NCI-H2107 treated with DMSO at 0.1 percent for 48 hours (cell line): ENCODE measurements at regions not wholly inside any gene's neighbourhood (a gene's known extent, or its start where the extent isn't known, plus 50 kb on each side); places are given as distances from the start of the nearest gene placed in this dataset.
"Not testable (repeated sequence)": the region's sequence is repeated elsewhere in the genome, so short reads cannot be mapped to it uniquely, and the experiment has no call there.

Experiments used
- DNase-seq: peaks from one replicate; lab custom pipeline; 2025; ENCODE audit not compliant: unreplicated experiment; lab: John Stamatoyannopoulos, UW

DNA sequence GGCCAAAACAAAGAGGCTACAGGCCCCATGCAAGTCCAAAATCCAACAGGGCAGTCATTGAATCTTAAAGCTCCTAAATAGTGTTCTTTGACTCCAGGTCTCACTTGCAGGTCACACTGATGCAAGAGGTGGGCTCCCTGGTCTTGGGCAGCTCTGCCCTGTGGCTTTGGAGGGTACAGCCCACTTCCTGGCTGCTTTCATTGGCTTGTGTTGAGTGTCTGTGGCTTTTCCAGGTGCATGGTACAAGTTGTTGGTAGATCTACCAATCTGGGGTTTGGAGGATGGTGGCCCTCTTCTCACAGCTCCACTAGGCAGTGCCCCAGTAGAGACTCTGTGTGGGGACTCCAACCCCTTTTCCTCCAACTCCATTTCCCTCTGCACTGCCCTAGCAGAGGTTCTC lies 115.8 kb upstream of the ALKAL2 start:
- no peak for DNase-seq

DNA sequence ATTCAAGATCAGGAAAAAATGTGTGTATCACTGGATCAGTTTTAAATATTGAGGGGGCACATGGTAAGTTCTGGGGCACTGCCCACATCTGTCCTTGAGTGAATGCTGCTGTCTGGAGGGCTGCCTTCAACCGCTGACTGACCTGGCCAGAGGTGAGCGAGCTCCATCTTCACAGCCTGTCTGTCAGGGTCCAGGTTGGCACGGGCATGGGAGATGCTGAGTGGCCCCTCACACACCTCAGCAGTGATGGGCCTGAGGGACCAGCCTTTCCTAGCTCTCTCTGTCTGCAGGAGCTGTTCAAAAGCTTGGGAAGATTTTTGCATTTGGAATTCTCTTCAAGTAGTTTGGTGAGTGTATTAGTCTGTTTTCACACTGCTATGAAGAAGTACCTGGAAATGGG lies 114.8 kb upstream of the ALKAL2 start:
- DNase-seq: no peak

DNA sequence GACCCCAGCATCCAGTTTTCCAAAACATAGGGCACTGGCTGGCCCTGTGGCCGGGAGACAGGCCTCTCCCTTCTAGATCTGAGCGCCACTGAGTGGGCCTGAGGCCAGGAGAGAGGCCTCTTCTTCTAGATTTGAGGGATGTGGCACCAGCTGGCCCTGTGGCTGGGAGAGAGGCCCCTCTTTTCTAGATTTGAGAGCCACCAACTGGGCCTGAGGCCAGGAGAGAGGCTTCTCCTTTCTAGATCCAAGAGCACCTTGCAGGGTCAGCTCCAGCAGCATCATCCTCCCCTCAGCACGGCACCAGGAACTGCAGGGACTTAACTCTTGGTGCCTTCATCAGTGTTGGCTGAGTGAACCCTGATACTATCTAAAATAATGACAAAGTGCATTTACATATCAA lies 114.3 kb upstream of the ALKAL2 start:
- no peak for DNase-seq

DNA sequence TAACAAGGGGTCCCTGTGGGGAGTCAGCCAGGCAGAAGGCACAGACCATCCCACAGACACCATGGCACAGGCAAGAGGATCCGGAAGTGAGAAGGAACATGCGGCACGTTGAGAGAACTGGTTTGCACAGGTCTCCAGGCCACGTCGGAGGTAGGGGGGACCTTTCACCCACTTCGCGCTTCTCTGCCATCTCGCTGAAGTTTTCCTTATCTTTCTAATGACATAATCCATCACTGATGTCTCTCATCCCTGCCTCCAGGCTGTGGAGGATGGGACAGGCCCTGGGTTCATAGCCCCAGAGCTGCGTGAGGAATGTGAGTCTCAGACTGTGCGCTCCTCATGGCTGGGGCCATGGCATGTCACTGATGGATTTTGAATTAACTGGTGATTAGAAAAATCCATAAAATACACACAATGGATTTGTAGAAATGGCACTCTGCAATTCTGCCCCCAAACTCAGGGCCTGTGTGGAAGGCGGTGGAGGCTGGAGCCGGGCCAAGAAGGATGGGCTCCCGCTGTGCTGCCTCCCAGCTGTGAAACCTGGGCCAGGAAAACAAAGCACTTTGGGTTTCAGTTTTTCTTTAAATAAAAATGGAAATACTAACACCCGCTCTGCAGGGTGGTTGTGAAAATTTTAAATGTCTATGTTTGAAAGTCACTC lies 113.3 kb upstream of the ALKAL2 start:
- no peak for DNase-seq

DNA sequence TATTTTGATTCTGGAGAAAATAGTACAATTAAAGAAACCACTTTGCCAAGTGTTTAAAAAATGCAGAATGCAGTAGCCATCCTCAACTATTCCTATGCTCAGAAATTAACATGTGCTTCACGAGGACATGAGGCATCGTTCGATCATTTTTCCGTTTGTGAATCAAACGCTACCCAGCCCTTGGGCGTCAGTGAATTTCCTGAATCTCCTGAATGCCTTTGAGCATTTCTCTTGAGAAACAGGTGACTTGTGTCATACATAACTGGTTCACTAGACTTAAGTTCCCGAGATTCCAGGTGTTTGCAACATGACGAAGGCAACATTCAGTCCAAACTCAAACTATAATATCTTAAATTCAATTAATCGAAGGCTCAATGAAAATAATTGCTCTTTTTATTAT lies 110.0 kb upstream of the ALKAL2 start:
- DNase-seq: no peak

DNA sequence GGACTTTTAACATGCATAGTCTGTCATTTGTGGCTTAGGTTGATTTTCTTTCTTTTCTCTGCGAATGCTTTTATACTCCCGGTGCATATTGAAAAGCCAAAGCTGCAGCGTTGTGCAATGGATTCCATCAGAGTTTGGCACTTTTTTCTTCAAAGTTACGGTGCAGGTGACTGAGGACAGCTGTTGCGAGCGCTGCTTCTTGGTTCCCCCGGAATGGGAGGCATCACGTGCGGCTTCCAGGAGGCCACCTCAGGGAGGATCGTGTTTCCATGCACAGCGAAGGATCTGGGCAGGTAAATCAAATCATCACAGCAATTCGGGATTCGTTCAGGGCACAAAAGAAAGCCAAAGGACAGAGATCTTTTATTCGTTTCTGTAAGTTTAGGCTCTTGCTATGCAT lies 109.6 kb upstream of the ALKAL2 start:
- DNase-seq: no peak

DNA sequence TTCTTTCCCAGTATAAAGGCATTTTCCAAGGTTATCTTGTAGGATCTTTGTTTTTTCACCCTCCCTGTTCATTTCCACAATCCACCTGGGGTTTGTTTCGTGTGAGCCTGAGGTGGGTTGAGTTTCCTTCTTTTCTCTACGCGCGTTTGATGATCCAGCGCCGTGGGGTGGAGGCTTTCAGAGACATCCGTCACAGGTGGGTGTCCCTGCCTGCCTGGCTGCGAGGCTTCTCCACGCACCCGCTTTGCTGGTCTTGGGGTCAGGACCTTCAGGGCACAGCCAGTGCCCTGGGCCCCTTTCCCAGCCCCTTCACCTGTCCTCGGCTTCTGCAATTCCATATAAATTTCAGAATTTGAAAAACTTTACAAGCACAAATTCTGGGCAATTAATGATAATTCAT lies 109.0 kb upstream of the ALKAL2 start:
- no peak for DNase-seq

DNA sequence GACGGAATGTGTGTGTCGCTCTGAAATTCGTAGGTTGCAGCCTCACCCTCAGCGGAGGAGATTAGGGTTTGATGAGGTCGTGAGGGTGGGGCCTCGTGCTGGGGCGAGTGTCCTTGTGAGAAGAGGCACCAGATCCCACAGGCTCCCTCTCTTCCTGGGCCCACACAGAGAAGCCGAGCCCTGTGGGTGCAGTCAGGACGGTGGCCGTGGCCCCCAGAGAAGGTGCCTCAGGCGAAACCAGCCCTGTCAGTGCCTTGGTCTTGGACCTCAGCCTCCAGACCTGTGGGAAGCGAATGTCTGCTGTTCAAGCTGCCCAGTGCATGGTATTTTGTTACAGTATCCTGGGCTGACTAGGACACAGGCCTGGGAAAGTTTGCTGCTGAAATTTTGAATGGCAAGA lies 108.0 kb upstream of the ALKAL2 start:
- DNase-seq: no peak

DNA sequence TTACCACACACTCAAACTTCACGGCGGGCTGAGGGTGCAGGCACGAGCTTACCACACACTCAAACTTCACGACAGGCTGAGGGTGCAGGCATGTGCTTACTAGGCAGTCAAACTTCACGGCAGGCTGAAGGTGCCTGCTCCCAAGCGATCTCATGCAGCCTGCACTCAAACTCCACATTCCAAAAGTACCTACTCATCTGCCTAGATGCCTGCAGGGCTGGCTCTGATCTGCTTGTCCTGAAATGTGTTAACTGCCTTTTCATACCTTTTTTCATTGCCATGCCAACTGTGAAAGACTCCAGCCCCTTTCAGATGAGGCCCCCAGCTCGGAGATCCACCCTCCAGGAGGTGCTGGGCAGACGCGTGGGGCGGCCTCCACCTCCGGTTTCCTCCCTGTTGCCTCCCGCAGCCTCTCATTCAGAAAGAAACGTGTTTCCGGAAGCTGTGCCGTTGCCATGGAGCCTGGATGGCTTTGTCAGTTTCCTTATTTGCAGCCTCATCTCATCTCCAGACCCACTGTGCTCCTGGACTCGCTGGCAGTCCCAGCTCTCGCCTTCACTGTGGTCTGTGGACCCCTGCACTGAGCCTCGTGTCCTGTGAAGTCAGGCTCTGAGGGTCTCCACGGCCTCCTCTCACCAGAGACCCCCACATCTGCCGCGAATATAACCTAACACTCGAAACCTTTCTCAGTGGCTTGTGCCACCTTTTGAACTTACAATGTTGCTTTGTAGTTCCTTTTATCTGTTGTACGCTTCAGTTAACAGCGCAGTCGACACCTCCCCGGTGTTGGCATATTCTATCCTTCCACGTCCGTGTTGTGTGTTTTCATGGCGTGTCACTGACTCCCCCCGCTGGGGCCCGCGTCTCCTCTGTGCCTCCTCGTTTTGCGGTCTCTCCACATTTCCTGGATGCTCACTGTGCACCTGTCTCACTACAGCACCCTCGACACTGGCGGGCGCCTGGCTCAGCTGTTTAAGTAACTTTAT lies 106.1 kb upstream of the ALKAL2 start:
- DNase-seq: peak; percentile 74

DNA sequence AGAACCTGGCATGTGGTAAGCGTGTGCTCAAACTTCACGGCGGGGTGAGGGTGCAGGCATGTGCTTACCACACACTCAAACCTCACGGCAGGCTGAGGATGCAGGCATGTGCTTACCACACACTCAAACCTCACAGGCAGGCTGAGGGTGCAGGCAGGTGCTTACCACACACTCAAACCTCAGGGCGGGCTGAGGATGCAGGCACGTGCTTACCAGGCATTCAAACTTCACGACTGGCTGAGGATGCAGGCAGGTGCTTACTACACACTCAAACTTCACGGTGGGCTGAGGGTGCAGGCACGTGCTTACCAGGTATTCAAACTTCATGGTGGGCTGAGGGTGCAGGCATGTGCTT lies 105.0 kb upstream of the ALKAL2 start:
- DNase-seq: no peak

DNA sequence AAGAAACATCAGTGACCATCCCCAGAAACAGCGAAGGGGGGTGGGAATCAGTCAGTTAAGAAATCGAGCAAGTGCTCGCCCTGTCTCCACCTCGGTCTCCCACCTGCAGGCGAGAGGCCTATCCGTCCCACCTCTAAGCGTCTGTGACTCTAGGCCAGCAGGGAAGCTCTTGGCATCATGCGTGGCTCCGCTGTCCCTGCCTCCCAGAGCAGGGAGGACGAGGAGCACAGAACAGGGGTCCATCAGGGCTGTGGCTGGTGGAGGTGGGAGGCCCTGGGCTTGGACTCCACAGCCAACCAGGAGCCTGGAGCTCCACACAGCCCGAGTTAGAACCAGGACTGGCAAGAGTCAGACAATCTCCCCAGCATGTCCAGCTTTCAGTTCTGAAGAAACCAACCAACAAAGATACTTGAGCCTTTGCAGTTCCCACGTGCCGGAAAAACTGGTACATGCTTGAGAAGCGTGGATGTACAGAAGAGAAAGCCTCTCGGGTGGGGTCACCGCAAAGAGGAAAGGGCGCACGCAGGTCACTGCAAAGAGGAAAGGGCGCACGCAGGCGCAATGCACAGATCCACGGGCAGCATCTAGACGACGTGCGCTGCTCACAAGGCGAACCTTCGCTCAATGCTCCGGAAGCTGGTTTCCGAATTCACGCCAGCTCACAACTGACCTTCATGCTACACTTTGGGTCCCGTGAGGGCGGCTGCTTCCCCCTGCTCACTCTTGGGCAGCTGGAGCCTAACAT lies 104.5 kb upstream of the ALKAL2 start:
- no peak for DNase-seq

DNA sequence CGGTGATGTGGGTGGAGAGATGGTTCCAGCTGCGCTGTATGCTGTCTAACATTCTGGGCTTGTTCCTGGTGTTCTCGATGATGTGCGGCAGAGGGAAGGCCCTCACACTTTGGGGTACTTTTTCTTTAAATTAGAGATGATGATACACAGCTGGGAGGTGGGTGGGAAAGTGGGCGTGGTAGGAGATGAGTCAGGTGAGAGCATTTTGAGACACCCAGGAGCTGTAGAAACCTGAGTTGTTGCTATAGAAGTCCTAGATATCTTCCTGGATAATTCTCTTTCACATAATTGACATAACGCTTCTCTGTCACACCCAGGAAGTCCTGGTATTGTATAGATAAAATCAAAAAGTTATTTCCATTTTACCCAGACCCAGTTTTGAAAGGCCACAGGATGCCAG lies 103.8 kb upstream of the ALKAL2 start:
- no peak for DNase-seq

DNA sequence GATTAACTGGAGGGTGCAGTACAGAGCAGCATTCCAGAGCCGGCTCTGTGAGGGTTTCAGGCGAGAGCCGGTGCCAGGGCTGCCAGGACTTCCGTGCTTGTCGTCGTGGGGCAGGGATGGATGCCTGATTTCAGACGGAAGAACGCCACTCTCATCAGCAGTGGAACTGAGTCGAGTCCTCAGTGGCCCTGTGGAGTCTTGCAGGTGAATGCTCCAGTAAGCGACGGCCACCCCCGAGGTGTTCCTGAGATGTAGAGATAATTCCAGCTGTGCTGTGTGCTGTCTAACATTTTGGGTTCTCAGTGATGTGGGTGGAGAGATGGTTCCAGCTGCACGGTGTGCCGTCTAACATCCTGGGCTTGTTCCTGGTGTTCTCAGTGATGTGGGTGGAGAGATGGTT lies 103.1 kb upstream of the ALKAL2 start:
- DNase-seq: no peak

DNA sequence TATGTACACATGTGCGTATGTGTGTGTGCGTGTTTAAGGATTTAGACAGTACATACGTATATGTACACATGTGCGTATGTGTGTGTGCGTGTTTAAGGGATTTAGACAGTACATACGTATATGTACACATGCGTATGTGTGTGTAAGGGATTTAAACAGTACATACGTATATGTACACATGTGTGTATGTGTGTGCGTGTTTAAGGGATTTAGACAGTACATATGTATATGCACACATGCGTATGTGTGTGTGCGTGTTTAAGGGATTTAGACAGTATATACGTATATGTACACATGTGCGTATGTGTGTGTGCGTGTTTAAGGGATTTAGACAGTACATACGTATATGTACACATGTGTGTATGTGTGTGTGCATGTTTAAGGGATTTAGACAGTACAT lies 102.1 kb upstream of the ALKAL2 start:
- DNase-seq: not testable (repeated sequence)

DNA sequence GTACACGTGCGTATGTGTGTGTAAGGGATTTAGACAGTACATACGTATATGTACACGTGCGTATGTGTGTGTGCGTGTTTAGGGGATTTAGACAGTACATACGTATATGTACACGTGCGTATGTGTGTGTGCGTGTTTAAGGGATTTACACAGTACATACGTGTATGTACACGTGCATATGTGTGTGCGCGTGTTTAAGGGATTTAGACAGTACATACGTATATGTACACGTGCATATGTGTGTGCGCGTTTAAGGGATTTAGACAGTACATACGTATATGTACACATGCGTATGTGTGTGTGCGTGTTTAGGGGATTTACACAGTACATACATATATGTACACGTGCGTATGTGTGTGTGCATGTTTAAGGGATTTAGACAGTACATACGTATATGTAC lies 100.9 kb upstream of the ALKAL2 start:
- not testable (repeated sequence) for DNase-seq

DNA sequence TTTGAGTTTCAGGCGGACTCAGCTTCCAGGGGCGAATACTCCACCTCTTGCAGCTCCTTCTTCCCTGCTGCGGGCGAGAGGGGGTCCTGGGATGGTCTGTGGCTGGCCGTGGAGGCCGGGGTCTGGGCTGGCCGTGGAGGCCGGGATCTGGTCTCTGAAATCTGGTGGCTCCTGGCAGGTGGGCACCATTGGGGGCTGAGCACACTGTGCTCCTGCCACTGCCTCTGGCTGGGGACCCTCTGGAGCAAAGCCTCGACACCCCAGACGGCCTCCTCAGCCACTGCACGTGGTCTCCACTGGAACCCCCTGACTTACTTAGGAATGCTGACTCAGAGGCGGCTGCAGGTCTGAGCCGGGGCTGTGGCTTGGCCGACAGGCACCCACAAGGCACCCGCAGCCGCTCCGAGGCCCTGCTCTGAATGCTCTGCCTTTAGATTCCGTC lies 100.1 kb upstream of the ALKAL2 start:
- no peak for DNase-seq

DNA sequence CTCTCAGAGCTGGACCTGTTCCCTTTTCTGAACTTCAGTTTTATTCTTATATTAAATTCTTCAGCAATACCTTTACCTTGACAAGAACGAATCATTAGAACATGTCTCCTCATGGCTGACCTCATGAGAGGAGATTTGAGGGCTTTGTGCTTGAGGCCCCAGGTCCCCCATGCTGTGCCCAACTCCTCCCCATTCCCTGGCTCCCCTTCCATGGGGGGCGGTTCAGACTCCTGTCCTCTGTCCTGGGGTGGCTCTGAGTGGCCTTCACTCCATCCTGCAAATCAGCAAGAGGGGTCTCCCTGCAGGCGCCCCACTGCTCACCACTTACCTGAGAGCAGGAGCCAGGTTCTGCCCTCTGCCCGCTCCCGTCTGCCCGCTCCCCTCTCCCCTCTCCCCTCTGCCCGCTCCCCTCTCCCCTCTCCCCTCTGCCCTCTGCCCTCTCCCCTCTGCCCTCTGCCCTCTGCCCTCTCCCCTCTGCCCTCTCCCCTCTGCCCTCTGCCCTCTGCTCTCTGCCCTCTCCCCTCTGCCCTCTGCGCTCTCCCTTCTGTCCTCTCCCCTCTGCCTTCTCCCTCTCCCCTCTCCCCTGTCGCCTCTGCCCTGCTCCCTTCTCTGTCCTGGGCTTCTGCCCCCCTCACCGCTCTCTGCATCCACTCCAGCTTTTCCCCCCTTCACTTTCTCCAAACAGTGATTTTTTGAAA lies 98.7 kb upstream of the ALKAL2 start:
- DNase-seq: no peak

DNA sequence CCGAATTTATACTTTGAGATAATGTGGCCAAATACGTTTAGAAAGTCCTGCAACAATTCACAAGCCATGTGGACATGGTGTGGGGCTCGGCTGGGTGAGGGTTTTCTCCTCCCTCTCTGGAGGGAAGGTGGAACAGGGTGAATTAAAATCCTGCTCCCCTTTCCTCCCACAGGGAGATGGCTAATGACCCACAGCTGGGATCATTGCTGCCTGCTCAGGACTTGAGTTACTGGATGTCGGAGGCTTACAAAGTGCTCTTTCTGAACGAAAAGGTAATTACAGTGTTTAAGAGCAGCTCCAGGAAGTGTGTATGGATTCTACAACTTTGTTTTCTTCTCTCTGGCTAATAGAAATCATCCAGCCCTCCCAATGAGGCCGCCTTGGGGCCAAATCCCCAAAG lies 97.9 kb upstream of the ALKAL2 start:
- peak; percentile 10 for DNase-seq

DNA sequence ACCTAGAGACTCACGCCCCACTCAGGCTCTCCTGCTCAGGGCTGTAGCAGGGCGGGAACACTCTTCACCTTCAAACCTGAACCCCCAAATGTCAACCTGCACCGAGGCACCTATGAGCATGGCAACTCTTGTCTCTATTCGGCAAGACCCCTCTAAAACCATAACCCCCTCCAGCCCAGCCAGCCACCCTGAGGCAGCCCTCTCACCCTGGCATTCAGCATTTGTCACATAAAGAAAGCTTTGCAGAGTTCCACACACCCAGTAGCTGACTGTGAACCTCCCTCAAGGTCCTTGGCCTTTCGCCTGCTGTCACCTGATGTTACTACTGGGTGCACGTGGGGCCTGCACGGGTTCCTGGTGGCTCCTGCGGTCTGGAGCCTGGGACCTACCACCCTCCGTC lies 97.2 kb upstream of the ALKAL2 start:
- no peak for DNase-seq

DNA sequence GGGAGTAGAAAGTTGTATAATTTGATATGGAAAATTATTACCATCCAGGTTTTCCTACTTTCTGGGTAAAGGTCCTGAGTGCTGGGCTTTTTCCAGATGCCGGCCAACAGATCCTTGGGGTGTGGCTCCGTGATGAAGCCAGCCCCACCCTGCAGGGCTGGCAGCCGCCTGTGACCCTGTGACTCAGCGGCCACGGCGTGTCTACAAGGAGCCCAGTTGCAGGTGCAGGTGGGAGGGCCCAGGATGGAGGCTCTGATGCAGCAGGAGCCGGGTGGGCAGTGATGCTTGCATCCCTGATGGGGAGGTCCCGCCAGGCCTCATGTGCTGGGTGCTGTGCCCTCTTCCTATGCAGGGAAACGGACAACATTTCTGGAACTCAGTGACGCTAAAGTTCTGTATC lies 96.0 kb upstream of the ALKAL2 start:
- DNase-seq: no peak

DNA sequence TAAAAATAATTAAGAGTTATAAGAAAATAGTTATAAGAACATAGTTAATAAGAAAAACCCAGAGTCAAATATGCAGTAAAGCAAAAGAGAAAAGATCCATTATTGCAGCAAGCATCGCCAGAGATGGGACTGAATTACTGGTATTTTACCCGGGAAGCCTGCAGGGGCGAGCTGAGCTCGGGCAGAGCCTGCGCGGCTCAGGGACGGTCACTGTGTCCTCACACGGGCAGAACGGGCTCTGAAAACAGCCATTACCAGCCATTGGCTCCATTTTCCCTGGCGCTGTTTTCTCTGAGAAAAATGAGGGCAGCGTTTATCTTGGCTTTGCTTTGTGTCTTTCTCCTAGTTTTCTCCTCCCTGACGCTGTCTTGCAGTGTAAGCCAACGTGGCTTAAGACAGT lies 95.3 kb upstream of the ALKAL2 start:
- no peak for DNase-seq
